ENCODE measurements at regions not wholly inside any gene's neighbourhood (a gene's known extent, or its start where the extent isn't known, plus 50 kb on each side); places are given as distances from the start of the nearest gene placed in this dataset.

- DNase-seq (ENCODE audit: low read depth): no peak
These were observed 54.8 kb downstream of the RTP5 start for GRCh38 chr2:241924069-241924908.

- no peak for DNase-seq (ENCODE audit: low read depth)
These were observed 55.4 kb downstream of the RTP5 start for GRCh38 chr2:241924909-241925250.

- DNase-seq (ENCODE audit: low read depth): no peak
These were observed 55.7 kb downstream of the RTP5 start for GRCh38 chr2:241925277-241925676.

GRCh38 chr2:241925821-241926441, 56.4 kb downstream of the RTP5 start:
- DNase-seq (ENCODE audit: low read depth): no peak

GRCh38 chr2:241926541-241927311, 57.2 kb downstream of the RTP5 start:
- DNase-seq (ENCODE audit: low read depth): no peak

- no peak for DNase-seq (ENCODE audit: low read depth)
These were observed 60.3 kb downstream of the RTP5 start for GRCh38 chr2:241929551-241930490.

- no peak for DNase-seq (ENCODE audit: low read depth)
These were observed 61.8 kb downstream of the RTP5 start for GRCh38 chr2:241931084-241931975.

- no peak for DNase-seq (ENCODE audit: low read depth)
These were observed 62.7 kb downstream of the RTP5 start for GRCh38 chr2:241931976-241932898.

GRCh38 chr2:241932899-241933178, 63.3 kb downstream of the RTP5 start:
- DNase-seq (ENCODE audit: low read depth): no peak

- no peak for DNase-seq (ENCODE audit: low read depth)
These were observed 63.8 kb downstream of the RTP5 start for GRCh38 chr2:241933179-241933911.

- DNase-seq (ENCODE audit: low read depth): no peak
These were observed 65.8 kb downstream of the RTP5 start for GRCh38 chr2:241935314-241935713.

GRCh38 chr2:241935774-241936173, 66.2 kb downstream of the RTP5 start:
- no peak for DNase-seq (ENCODE audit: low read depth)

- DNase-seq (ENCODE audit: low read depth): no peak
These were observed 67.1 kb downstream of the RTP5 start for GRCh38 chr2:241936457-241937133.

GRCh38 chr2:241937297-241937696, 67.8 kb downstream of the RTP5 start:
- no peak for DNase-seq (ENCODE audit: low read depth)

GRCh38 chr2:241939541-241939940, 70.0 kb downstream of the RTP5 start:
- DNase-seq (ENCODE audit: low read depth): no peak

GRCh38 chr2:241940329-241940728, 70.8 kb downstream of the RTP5 start:
- no peak for DNase-seq (ENCODE audit: low read depth)

- DNase-seq (ENCODE audit: low read depth): no peak
These were observed 72.3 kb downstream of the RTP5 start for GRCh38 chr2:241941691-241942301.
